ENCODE measurements at regions not wholly inside any gene's neighbourhood (a gene's known extent, or its start where the extent isn't known, plus 50 kb on each side); places are given as distances from the start of the nearest gene placed in this dataset.

GRCh38 chr6:14985366-14985765, 260.5 kb upstream of the JARID2 start:
- no peaks in the 10 kb centered on the region for H3K27me3 ChIP-seq (ENCODE audit: control insufficient read depth in 1 of 2, insufficient read depth in 2 of 2, low read length in 2 of 2)
- no peaks in the 10 kb centered on the region for H3K9me3 ChIP-seq (ENCODE audit: low read length)
- no peak overlapping the region for H3K27ac ChIP-seq (ENCODE audit: extremely low read length, insufficient read depth, low read length)
- ChIA-PET CTCF (ENCODE audit: low intra/inter-chr PET ratio, low total read pairs) (no interaction called here), POLR2A (no interaction called here)
- H3K4me2 ChIP-seq (ENCODE audit: low read depth, low read length), result no peak overlapping the region
- BruUV-seq (replicated peaks), result no TSS peak
- no peak for TF ChIP-seq SP5 (CRISPR knock-in tag; IDR thresholded peaks at IDR 0.05; ENCODE audit: borderline replicate concordance, low read depth)
- no peak for TF ChIP-seq PHF5A (CRISPR knock-in tag; IDR thresholded peaks at IDR 0.05; ENCODE audit: low read depth, unreplicated experiment)
- TF ChIP-seq MLXIP (CRISPR knock-in tag; IDR thresholded peaks at IDR 0.05; ENCODE audit: borderline replicate concordance), result no peak
- no peak for TF ChIP-seq HIC2 (CRISPR knock-in tag; IDR thresholded peaks at IDR 0.05; ENCODE audit: low read depth)
- TF ChIP-seq SALL1 (CRISPR knock-in tag; IDR thresholded peaks at IDR 0.05), result no peak
- no peak for TF ChIP-seq HNRNPLL (IDR thresholded peaks at IDR 0.05; ENCODE audit: low read depth, low read length, poor library complexity, severe bottlenecking)
- TF ChIP-seq CBX5 (CRISPR knock-in tag; IDR thresholded peaks at IDR 0.05; ENCODE audit: borderline replicate concordance), result no peak
- no peak for TF ChIP-seq NR2F2 (IDR thresholded peaks at IDR 0.05; ENCODE audit: borderline replicate concordance, low read depth)
- TF ChIP-seq ZNF550 (CRISPR knock-in tag; IDR thresholded peaks at IDR 0.05; ENCODE audit: borderline replicate concordance), result no peak
- TF ChIP-seq NR2C2 (CRISPR knock-in tag; IDR thresholded peaks at IDR 0.05; ENCODE audit: borderline replicate concordance), result no peak
- no peak for TF ChIP-seq EHMT2 (IDR thresholded peaks at IDR 0.05; ENCODE audit: borderline replicate concordance, low read depth, low read length)
- TF ChIP-seq SMAD9 (CRISPR knock-in tag; IDR thresholded peaks at IDR 0.05), result no peak
- no peak for TF ChIP-seq TAF1 (CRISPR knock-in tag; IDR thresholded peaks at IDR 0.05)
- no peak for TF ChIP-seq ZNF484 (CRISPR knock-in tag; IDR thresholded peaks at IDR 0.05; ENCODE audit: borderline replicate concordance, low read depth)
- TF ChIP-seq FOXP1 (IDR thresholded peaks at IDR 0.05), result no peak
- TF ChIP-seq FOXP1 (CRISPR knock-in tag; IDR thresholded peaks at IDR 0.05), result no peak
- TF ChIP-seq ZNF672 (CRISPR knock-in tag; IDR thresholded peaks at IDR 0.05), result no peak
- no peak for TF ChIP-seq GABPB1 (CRISPR knock-in tag; IDR thresholded peaks at IDR 0.05)
- no peak for TF ChIP-seq ZNF768 (CRISPR knock-in tag; IDR thresholded peaks at IDR 0.05)
- no peak for TF ChIP-seq ZNF788 (CRISPR knock-in tag; IDR thresholded peaks at IDR 0.05; ENCODE audit: borderline replicate concordance)
- no peaks in the 10 kb centered on the region for H3K4me1 ChIP-seq (ENCODE audit: insufficient read depth, low read length)
- intact Hi-C loops (cut with micrococcal nuclease; ENCODE audit: unreplicated experiment) (no loop called here), in situ Hi-C loops (cut with HindIII; ENCODE audit: extremely low pct_ligation_motif_present, low pct_unique_long_range_greater_than_20kb) (no loop called here)
- FAIRE-seq (no peak), DNase-seq (ENCODE audit: low spot score) (no peak), ATAC-seq (no peak)
- no peaks in the 10 kb centered on the region for H4K20me1 ChIP-seq (ENCODE audit: insufficient read depth, low read length)
- H3K4me3 ChIP-seq (replicated peaks in 1 of 3; ENCODE audit: insufficient read depth in 1 of 3, low read depth in 2 of 3, low read length in 3 of 3), result no peak overlapping the region
- H3K79me2 ChIP-seq (ENCODE audit: insufficient read depth, low read length), result no peaks in the 10 kb centered on the region
- WGBS (ENCODE audit: low lambda C conversion rate), result 41% methylated on average over 4 of the region's 4 CpGs
- H3K36me3 ChIP-seq (replicated peaks in 1 of 2; ENCODE audit: control insufficient read depth in 1 of 2, insufficient read depth in 2 of 2, low read length in 2 of 2), result no peaks in the 10 kb centered on the region
- H2AFZ ChIP-seq (ENCODE audit: low read length), result no peak overlapping the region
- H3K9ac ChIP-seq (ENCODE audit: insufficient read depth, low read depth, low read length), result no peak overlapping the region

All from HepG2 (cell line).